ENCODE measurements at regions not wholly inside any gene's neighbourhood (a gene's known extent, or its start where the extent isn't known, plus 50 kb on each side); places are given as distances from the start of the nearest gene placed in this dataset.

- DNase-seq, result no peak
These were observed 175.4 kb upstream of the LPP start for GRCh38 chr3:187978433-187979011.

- peak in 1 of 2 experiments; percentile 20 for DNase-seq
These were observed 174.4 kb upstream of the LPP start for GRCh38 chr3:187979564-187979963.

GRCh38 chr3:187980861-187981260, 173.1 kb upstream of the LPP start:
- no peak for DNase-seq

GRCh38 chr3:187982142-187982541, 171.8 kb upstream of the LPP start:
- no peak for DNase-seq

GRCh38 chr3:187983484-187984124, 170.4 kb upstream of the LPP start:
- DNase-seq, result no peak

GRCh38 chr3:187985647-187986046, 168.3 kb upstream of the LPP start:
- DNase-seq, result no peak

- DNase-seq, result peak in 1 of 2 experiments; percentile 67
These were observed 167.4 kb upstream of the LPP start for GRCh38 chr3:187986514-187986934.

GRCh38 chr3:187987187-187987586, 166.8 kb upstream of the LPP start:
- no peak for DNase-seq

- peak; percentile 34 to 79 for DNase-seq
These were observed 166.0 kb upstream of the LPP start for GRCh38 chr3:187987924-187988323.

GRCh38 chr3:187989575-187990153, 164.3 kb upstream of the LPP start:
- DNase-seq, result no peak

GRCh38 chr3:187992609-187993008, 161.3 kb upstream of the LPP start:
- no peak for DNase-seq

GRCh38 chr3:187994221-187995042, 159.5 kb upstream of the LPP start:
- no peak for DNase-seq

GRCh38 chr3:187995043-187995400, 158.9 kb upstream of the LPP start:
- no peak for DNase-seq

- DNase-seq, result no peak
These were observed 158.3 kb upstream of the LPP start for GRCh38 chr3:187995667-187996066.

- DNase-seq, result no peak
These were observed 157.3 kb upstream of the LPP start for GRCh38 chr3:187996609-187997008.

GRCh38 chr3:187997490-187997889, 156.5 kb upstream of the LPP start:
- no peak for DNase-seq

- DNase-seq, result no peak
These were observed 155.9 kb upstream of the LPP start for GRCh38 chr3:187997946-187998561.

GRCh38 chr3:187998611-187999010, 155.3 kb upstream of the LPP start:
- DNase-seq, result no peak

- DNase-seq, result peak in 1 of 2 experiments; percentile 40
These were observed 154.1 kb upstream of the LPP start for GRCh38 chr3:187999821-188000220.

- no peak for DNase-seq
These were observed 153.5 kb upstream of the LPP start for GRCh38 chr3:188000361-188000861.

GRCh38 chr3:188001093-188001492, 152.9 kb upstream of the LPP start:
- no peak for DNase-seq

- no peak for DNase-seq
These were observed 152.0 kb upstream of the LPP start for GRCh38 chr3:188001926-188002325.

GRCh38 chr3:188002626-188003138, 151.3 kb upstream of the LPP start:
- DNase-seq, result no peak

All from stimulated activated CD4-positive, alpha-beta T cell treated with anti-CD3 and anti-CD28 coated beads, Interleukin-4, amount 100 ng/mL, for 4 hours (primary cell).